ENCODE measurements at regions not wholly inside any gene's neighbourhood (a gene's known extent, or its start where the extent isn't known, plus 50 kb on each side); places are given as distances from the start of the nearest gene placed in this dataset.

GRCh38 chr15:25237291-25237978 is 201.4 kb downstream of the UBE3A start (continued):
- no peak for TF ChIP-seq ZNF354B (CRISPR knock-in tag; IDR thresholded peaks at IDR 0.05)
- no peak for TF ChIP-seq ZNF224 (CRISPR knock-in tag; IDR thresholded peaks at IDR 0.05)
- TF ChIP-seq RBM34 (IDR thresholded peaks at IDR 0.05; ENCODE audit: borderline replicate concordance, insufficient read depth, low read length): no peak
- no peak for TF ChIP-seq TEAD2 (tag; IDR thresholded peaks at IDR 0.05)
- TF ChIP-seq DPF2 (IDR thresholded peaks at IDR 0.05): no peak
- no peak for TF ChIP-seq ZNF668 (CRISPR knock-in tag; IDR thresholded peaks at IDR 0.05)

DNA sequence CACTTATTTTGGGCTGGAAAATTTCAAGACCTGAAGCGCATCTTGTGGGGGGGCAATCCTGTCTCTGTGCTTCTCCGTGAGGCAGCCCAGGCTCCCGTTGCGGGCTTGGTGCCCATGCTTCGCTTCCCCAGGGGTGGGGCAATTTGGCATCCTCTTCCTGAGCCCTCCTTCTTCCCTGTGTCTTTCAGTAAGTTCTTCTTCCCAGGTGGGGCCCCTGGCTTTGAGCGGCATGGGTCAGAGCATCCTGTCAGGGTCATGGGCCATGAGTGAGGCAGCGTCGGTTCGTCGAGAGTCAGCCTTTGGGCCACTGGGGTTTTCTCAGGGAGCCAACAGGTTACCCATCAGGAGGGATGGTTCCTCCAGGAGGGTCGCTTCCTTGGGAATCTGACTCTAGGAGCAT is 200.7 kb downstream of the UBE3A start:
- Histone ChIP-seq H3K79me2 (ENCODE audit: control insufficient read depth, insufficient read depth, low read length) (no peaks in the 10 kb centered on the region), H3K4me2 (ENCODE audit: insufficient read depth, low read length) (no peak overlapping the region), H3K4me3 (no peak overlapping the region), H3K36me3 (ENCODE audit: control insufficient read depth, insufficient read depth, low read length) (no peaks in the 10 kb centered on the region), H4K20me1 (replicated peaks; ENCODE audit: control insufficient read depth, insufficient read depth, low read length) (no peaks in the 10 kb centered on the region), H3K9ac (ENCODE audit: insufficient read depth in 1 of 2, low read depth in 2 of 2, low read length in 2 of 2) (no peak overlapping the region), H3K27me3 (ENCODE audit: control insufficient read depth in 2 of 2, insufficient read depth in 2 of 2, low read length in 2 of 2) (no peaks in the 10 kb centered on the region), H3K9me3 (replicated peaks; ENCODE audit: control insufficient read depth, insufficient read depth, low read depth, low read length) (no peaks in the 10 kb centered on the region), H3K9me1 (ENCODE audit: control insufficient read depth, insufficient read depth, low read length) (no peaks in the 10 kb centered on the region), H3K27ac (ENCODE audit: extremely low read depth, low read depth, low read length) (no peak overlapping the region), H3K4me1 (replicated peaks in 1 of 2; ENCODE audit: control insufficient read depth in 2 of 2, insufficient read depth in 2 of 2, low read length in 2 of 2) (no peaks in the 10 kb centered on the region), H2AFZ (ENCODE audit: low read depth, low read length) (no peak overlapping the region)
- intact Hi-C loops (cut with micrococcal nuclease) (no loop called here), in situ Hi-C loops (cut with MboI) (no loop called here)
- BruUV-seq (replicated peaks): no TSS peak
- DNase-seq (ENCODE audit: extremely low read depth in 1 of 4, low spot score in 3 of 4) (no peak), ATAC-seq (no peak), FAIRE-seq (no peak)
- ChIA-PET CTCF (ENCODE audit: low intra/inter-chr PET ratio) (no interaction called here), POLR2A (no interaction called here)
- under 1% methylated on average over 11 of the region's 11 CpGs for WGBS (ENCODE audit: insufficient coverage, low coverage, missing lambda C conversion rate)
- TF ChIP-seq NR2C1 (IDR thresholded peaks at IDR 0.05): no peak
- TF ChIP-seq NR2C1 (tag; IDR thresholded peaks at IDR 0.05): no peak
- no peak for TF ChIP-seq ZNF41 (CRISPR knock-in tag; conservative IDR thresholded peaks at IDR 0.05)
- TF ChIP-seq TOE1 (IDR thresholded peaks at IDR 0.05; ENCODE audit: borderline replicate concordance): no peak
- TF ChIP-seq TOE1 (CRISPR knock-in tag; IDR thresholded peaks at IDR 0.05; ENCODE audit: borderline replicate concordance, low read depth): no peak
- no peak for TF ChIP-seq STAT5B (CRISPR knock-in tag; IDR thresholded peaks at IDR 0.05)
- no peak for TF ChIP-seq THAP12 (CRISPR knock-in tag; IDR thresholded peaks at IDR 0.05)
- no peak for TF ChIP-seq RBM25 (IDR thresholded peaks at IDR 0.05; ENCODE audit: low read depth, low read length, severe bottlenecking)
- TF ChIP-seq ZNF830 (CRISPR knock-in tag; IDR thresholded peaks at IDR 0.05): no peak
- TF ChIP-seq U2AF2 (optimal IDR thresholded peaks at IDR 0.05; ENCODE audit: low read depth, low read length): no peak
- no peak for TF ChIP-seq KDM1A (IDR thresholded peaks at IDR 0.05)
- TF ChIP-seq KDM2B (CRISPR knock-in tag; IDR thresholded peaks at IDR 0.05): no peak
- TF ChIP-seq, protein P1, sequence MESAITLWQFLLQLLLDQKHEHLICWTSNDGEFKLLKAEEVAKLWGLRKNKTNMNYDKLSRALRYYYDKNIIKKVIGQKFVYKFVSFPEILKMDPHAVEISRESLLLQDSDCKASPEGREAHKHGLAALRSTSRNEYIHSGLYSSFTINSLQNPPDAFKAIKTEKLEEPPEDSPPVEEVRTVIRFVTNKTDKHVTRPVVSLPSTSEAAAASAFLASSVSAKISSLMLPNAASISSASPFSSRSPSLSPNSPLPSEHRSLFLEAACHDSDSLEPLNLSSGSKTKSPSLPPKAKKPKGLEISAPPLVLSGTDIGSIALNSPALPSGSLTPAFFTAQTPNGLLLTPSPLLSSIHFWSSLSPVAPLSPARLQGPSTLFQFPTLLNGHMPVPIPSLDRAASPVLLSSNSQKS (CRISPR knock-in tag; IDR thresholded peaks at IDR 0.05): no peak
- TF ChIP-seq THRA (IDR thresholded peaks at IDR 0.05): no peak
